HepG2 (cell line): ENCODE measurements at regions not wholly inside any gene's neighbourhood (a gene's known extent, or its start where the extent isn't known, plus 50 kb on each side); places are given as distances from the start of the nearest gene placed in this dataset.

Experiments
- AKNA ChIP-seq: sonication (generic); formaldehyde crosslinking; IDR thresholded peaks from 2 replicates; pipeline ENCODE4 v1.4.0; 2020; ENCODE audit warnings: missing genetic modification reagents, borderline replicate concordance
- FOXP4 ChIP-seq: sonication (generic); formaldehyde crosslinking; IDR thresholded peaks from 2 replicates; pipeline ENCODE4 v1.4.0; 2020; ENCODE audit warnings: missing genetic modification reagents
- JARID2 ChIP-seq: sonication (generic); formaldehyde crosslinking; IDR thresholded peaks from 2 replicates; pipeline ENCODE4 v1.8.1; 2023; ENCODE audit warnings: missing genetic modification reagents, inconsistent platforms; ENCODE audit not compliant: insufficient replicate concordance
- KDM6A ChIP-seq: IDR thresholded peaks from 2 replicates; pipeline ENCODE4 v1.6.1; 2016; ENCODE audit warnings: low read depth
- MEIS2 ChIP-seq: sonication (generic); formaldehyde crosslinking; IDR thresholded peaks from 2 replicates; pipeline ENCODE4 v1.9.0; 2021; ENCODE audit warnings: mild to moderate bottlenecking, missing genetic modification reagents
- MIER3 ChIP-seq: IDR thresholded peaks from 2 replicates; pipeline ENCODE4 v1.6.1; 2016; ENCODE audit warnings: missing compliant biosample characterization, borderline replicate concordance
- MIXL1 ChIP-seq: IDR thresholded peaks from 2 replicates; pipeline ENCODE4 v1.6.1; 2016
- NFE2L2 ChIP-seq: fragments of 150-350 bp; IDR thresholded peaks from 2 replicates; pipeline ENCODE4 v1.6.1; 2014; ENCODE audit warnings: low read length
- TBX3 ChIP-seq: fragments of 450-650 bp; IDR thresholded peaks from 2 replicates; pipeline ENCODE4 v1.6.1; 2017; ENCODE audit warnings: antibody characterized with exemption, mild to moderate bottlenecking, inconsistent platforms, borderline replicate concordance
- YEATS4 ChIP-seq: sonication (generic); formaldehyde crosslinking; IDR thresholded peaks from 2 replicates; pipeline ENCODE4 v1.4.0; 2020; ENCODE audit warnings: missing genetic modification reagents, borderline replicate concordance
- ZNF30 ChIP-seq: sonication (generic); formaldehyde crosslinking; IDR thresholded peaks from 2 replicates; pipeline ENCODE4 v1.5.0; 2020; ENCODE audit warnings: mild to moderate bottlenecking, missing genetic modification reagents
- ZNF343 ChIP-seq: sonication (generic); formaldehyde crosslinking; IDR thresholded peaks from 2 replicates; pipeline ENCODE4 v1.4.0; 2020; ENCODE audit warnings: mild to moderate bottlenecking, missing genetic modification reagents
- ZNF460 ChIP-seq: sonication (generic); formaldehyde crosslinking; IDR thresholded peaks from 2 replicates; pipeline ENCODE4 v1.5.1; 2020; ENCODE audit warnings: missing genetic modification reagents, mild to moderate bottlenecking, borderline replicate concordance
- ZNF577 ChIP-seq: sonication (generic); formaldehyde crosslinking; IDR thresholded peaks from 2 replicates; pipeline ENCODE4 v1.4.0; 2020; ENCODE audit warnings: mild to moderate bottlenecking, low read depth, missing genetic modification reagents, borderline replicate concordance
- TF ChIP-seq, protein P1 (sequence below): IDR thresholded peaks from 2 replicates; pipeline ENCODE4 v1.6.1; 2012; ENCODE audit warnings: low read depth, low read length, improper control_type of control experiment
- TF ChIP-seq, protein P2 (sequence below): sonication (generic); formaldehyde crosslinking; IDR thresholded peaks from 2 replicates; pipeline ENCODE4 v1.8.1; 2023; ENCODE audit warnings: mild to moderate bottlenecking, missing genetic modification reagents

GRCh38 chr14:32259368-32260013, 56.4 kb upstream of the RNU6-8 start (continued):
- peak; percentile 41 for TF ChIP-seq FOXP4 (CRISPR knock-in tag)
- peak; percentile 47; the same call in 1 of the 2 replicates for TF ChIP-seq MIER3 (CRISPR knock-in tag)
- TF ChIP-seq AKNA (CRISPR knock-in tag), result no peak
- TF ChIP-seq, protein P1, sequence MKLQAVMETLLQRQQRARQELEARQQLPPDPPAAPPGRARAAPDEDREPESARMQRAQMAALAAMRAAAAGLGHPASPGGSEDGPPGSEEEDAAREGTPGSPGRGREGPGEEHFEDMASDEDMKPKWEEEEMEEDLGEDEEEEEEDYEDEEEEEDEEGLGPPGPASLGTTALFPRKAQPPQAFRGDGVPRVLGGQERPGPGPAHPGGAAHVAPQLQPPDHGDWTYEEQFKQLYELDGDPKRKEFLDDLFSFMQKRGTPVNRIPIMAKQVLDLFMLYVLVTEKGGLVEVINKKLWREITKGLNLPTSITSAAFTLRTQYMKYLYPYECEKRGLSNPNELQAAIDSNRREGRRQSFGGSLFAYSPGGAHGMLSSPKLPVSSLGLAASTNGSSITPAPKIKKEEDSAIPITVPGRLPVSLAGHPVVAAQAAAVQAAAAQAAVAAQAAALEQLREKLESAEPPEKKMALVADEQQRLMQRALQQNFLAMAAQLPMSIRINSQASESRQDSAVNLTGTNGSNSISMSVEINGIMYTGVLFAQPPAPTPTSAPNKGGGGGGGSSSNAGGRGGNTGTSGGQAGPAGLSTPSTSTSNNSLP, result 0 out of 2 replicates have a peak, but pooled peaks have one; percentile 42
- TF ChIP-seq ZNF460 (CRISPR knock-in tag), result no peak
- TF ChIP-seq ZNF30, result no peak
- TF ChIP-seq MEIS2 (CRISPR knock-in tag), result no peak
- no peak for TF ChIP-seq ZNF343 (CRISPR knock-in tag)
- TF ChIP-seq MIXL1, result no peak
- no peak for TF ChIP-seq KDM6A (CRISPR knock-in tag)
- TF ChIP-seq ZNF577 (CRISPR knock-in tag), result no peak
- TF ChIP-seq TBX3, result no peak
- TF ChIP-seq NFE2L2, result peak; percentile 50; the same call in 1 of the 2 replicates
- TF ChIP-seq JARID2 (CRISPR knock-in tag), result no peak
- TF ChIP-seq YEATS4 (CRISPR knock-in tag), result no peak
- TF ChIP-seq, protein P2, sequence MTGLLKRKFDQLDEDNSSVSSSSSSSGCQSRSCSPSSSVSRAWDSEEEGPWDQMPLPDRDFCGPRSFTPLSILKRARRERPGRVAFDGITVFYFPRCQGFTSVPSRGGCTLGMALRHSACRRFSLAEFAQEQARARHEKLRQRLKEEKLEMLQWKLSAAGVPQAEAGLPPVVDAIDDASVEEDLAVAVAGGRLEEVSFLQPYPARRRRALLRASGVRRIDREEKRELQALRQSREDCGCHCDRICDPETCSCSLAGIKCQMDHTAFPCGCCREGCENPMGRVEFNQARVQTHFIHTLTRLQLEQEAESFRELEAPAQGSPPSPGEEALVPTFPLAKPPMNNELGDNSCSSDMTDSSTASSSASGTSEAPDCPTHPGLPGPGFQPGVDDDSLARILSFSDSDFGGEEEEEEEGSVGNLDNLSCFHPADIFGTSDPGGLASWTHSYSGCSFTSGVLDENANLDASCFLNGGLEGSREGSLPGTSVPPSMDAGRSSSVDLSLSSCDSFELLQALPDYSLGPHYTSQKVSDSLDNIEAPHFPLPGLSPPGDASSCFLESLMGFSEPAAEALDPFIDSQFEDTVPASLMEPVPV, result no peak
